Lower lobe of right lung (tissue), 2 donors: ENCODE measurements at regions not wholly inside any gene's neighbourhood (a gene's known extent, or its start where the extent isn't known, plus 50 kb on each side); places are given as distances from the start of the nearest gene placed in this dataset.

ENCODE experiments used
- ATAC-seq, 2 donors: fragments of 200-7000 bp; cut with Tn5 transposase; one replicate each; pipeline ENCODE4 v1.9.1; 2020 to 2022; ENCODE audit warnings: mild to moderate bottlenecking in 2 of 2, moderate library complexity in 2 of 2
- DNase-seq: peaks from one replicate; pipeline ENCODE4 v3.0.0-alpha.2; 2020
- H3K27ac ChIP-seq: fragments of 200-600 bp; one replicate; pipeline ENCODE4 v1.8.0; 2022
- H3K27me3 ChIP-seq: fragments of 200-600 bp; one replicate; pipeline ENCODE4 v1.8.0; 2022; ENCODE audit warnings: low read depth
- H3K36me3 ChIP-seq: fragments of 200-600 bp; one replicate; pipeline ENCODE4 v1.8.0; 2022; ENCODE audit warnings: mild to moderate bottlenecking
- H3K4me1 ChIP-seq: fragments of 200-600 bp; one replicate; pipeline ENCODE4 v1.8.0; 2022
- H3K4me3 ChIP-seq: fragments of 200-600 bp; one replicate; pipeline ENCODE4 v1.8.0; 2022; ENCODE audit warnings: mild to moderate bottlenecking
- H3K9me3 ChIP-seq: fragments of 200-600 bp; one replicate; pipeline ENCODE4 v1.8.0; 2022
- CTCF ChIP-seq: fragments of 200-600 bp; IDR thresholded peaks from one replicate; pipeline ENCODE4 v1.8.0; 2022; ENCODE audit warnings: antibody characterized with exemption, mild to moderate bottlenecking
- intact Hi-C: fragments of 100-400 bp; cut with DNase I; formaldehyde crosslinking; loops from one replicate; pipeline ENCODE4 v1.11.0; 2022
- donor health status: DM: no; HTN: yes; CAD: no; lungs with severe emphysema.

GRCh38 chr5:155480731-155481131 is 467.2 kb downstream of the KIF4B start:
- ATAC-seq (no peak), DNase-seq (no peak)
- Histone ChIP-seq H3K36me3 (no peaks in the 10 kb centered on the region), H3K9me3 (no peaks in the 10 kb centered on the region), H3K27ac (no peak overlapping the region), H3K4me3 (no peak overlapping the region), H3K27me3 (no peaks in the 10 kb centered on the region), H3K4me1 (no peaks in the 10 kb centered on the region)
- no peak for TF ChIP-seq CTCF
- intact Hi-C loops, result no loop called here

- Histone ChIP-seq H3K27ac (no peak overlapping the region), H3K27me3 (no peaks in the 10 kb centered on the region), H3K9me3 (no peaks in the 10 kb centered on the region), H3K4me1 (no peaks in the 10 kb centered on the region), H3K4me3 (no peak overlapping the region), H3K36me3 (no peaks in the 10 kb centered on the region)
- ATAC-seq, result no peak
- no peak for TF ChIP-seq CTCF
- intact Hi-C loops, result no loop called here
- DNase-seq, result no peak
Observed at GRCh38 chr5:155481182-155481581, 467.6 kb downstream of the KIF4B start.

- intact Hi-C loops, result no loop called here
- DNase-seq, result no peak
- no peaks in the 10 kb centered on the region for H3K9me3 ChIP-seq
- H3K4me1 ChIP-seq, result no peaks in the 10 kb centered on the region
- no peak for ATAC-seq
- H3K27me3 ChIP-seq, result no peaks in the 10 kb centered on the region
- TF ChIP-seq CTCF, result no peak
- H3K36me3 ChIP-seq, result no peaks in the 10 kb centered on the region
- no peak overlapping the region for H3K4me3 ChIP-seq
- H3K27ac ChIP-seq, result no peak overlapping the region
Observed at GRCh38 chr5:155482428-155482827, 468.9 kb downstream of the KIF4B start.

- DNase-seq, result no peak
- no peak for ATAC-seq
- no peaks in the 10 kb centered on the region for H3K4me1 ChIP-seq
- no peaks in the 10 kb centered on the region for H3K27me3 ChIP-seq
- no peak overlapping the region for H3K4me3 ChIP-seq
- TF ChIP-seq CTCF, result no peak
- H3K27ac ChIP-seq, result no peak overlapping the region
- H3K36me3 ChIP-seq, result no peaks in the 10 kb centered on the region
- no peaks in the 10 kb centered on the region for H3K9me3 ChIP-seq
- intact Hi-C loops, result no loop called here
Observed at GRCh38 chr5:155485386-155485785, 471.8 kb downstream of the KIF4B start.

GRCh38 chr5:155489949-155490348 is 476.4 kb downstream of the KIF4B start:
- TF ChIP-seq CTCF, result no peak
- Histone ChIP-seq H3K27ac (no peak overlapping the region), H3K4me1 (no peaks in the 10 kb centered on the region), H3K9me3 (no peaks in the 10 kb centered on the region), H3K36me3 (no peaks in the 10 kb centered on the region), H3K27me3 (no peaks in the 10 kb centered on the region), H3K4me3 (no peak overlapping the region)
- ATAC-seq (no peak), DNase-seq (no peak)
- intact Hi-C loops, result no loop called here

GRCh38 chr5:155492191-155492590 is 478.6 kb downstream of the KIF4B start:
- Histone ChIP-seq H3K9me3 (no peaks in the 10 kb centered on the region), H3K36me3 (no peaks in the 10 kb centered on the region), H3K4me3 (no peak overlapping the region), H3K27ac (no peak overlapping the region), H3K4me1 (no peaks in the 10 kb centered on the region), H3K27me3 (no peaks in the 10 kb centered on the region)
- no peak for DNase-seq
- intact Hi-C loops, result no loop called here
- no peak for TF ChIP-seq CTCF
- ATAC-seq, result no peak
